Esophagus (tissue), 2 donors: ENCODE measurements at regions not wholly inside any gene's neighbourhood (a gene's known extent, or its start where the extent isn't known, plus 50 kb on each side); places are given as distances from the start of the nearest gene placed in this dataset.

Experiments
- H3K27ac ChIP-seq, 2 donors: one replicate each; pipeline ENCODE4 v1.5.1; 2013; ENCODE audit warnings: low read depth in 2 of 2, mild to moderate bottlenecking in 2 of 2, inconsistent platforms in 1 of 2, low read length in 1 of 2, moderate library complexity in 1 of 2
- H3K27me3 ChIP-seq, 2 donors: one replicate each; pipeline ENCODE4 v1.6.1; 2013; ENCODE audit warnings: low read length in 2 of 2, control low read depth in 1 of 2, mild to moderate bottlenecking in 1 of 2; ENCODE audit not compliant: insufficient read depth in 2 of 2, control insufficient read depth in 1 of 2
- H3K36me3 ChIP-seq, 2 donors: one replicate each; pipeline ENCODE4 v1.6.1; 2013; ENCODE audit warnings: low read length in 1 of 2; ENCODE audit not compliant: control insufficient read depth in 2 of 2, insufficient read depth in 2 of 2
- H3K4me1 ChIP-seq, 2 donors: one replicate each; pipeline ENCODE4 v1.6.1; 2013; ENCODE audit warnings: low read length in 1 of 2; ENCODE audit not compliant: control insufficient read depth in 2 of 2, insufficient read depth in 2 of 2
- H3K4me3 ChIP-seq, 2 donors: one replicate each; pipeline ENCODE4 v1.5.1; 2013; ENCODE audit warnings: low read length in 2 of 2, mild to moderate bottlenecking in 2 of 2, low read depth in 1 of 2, moderate library complexity in 1 of 2
- H3K9me3 ChIP-seq, 2 donors: one replicate each; pipeline ENCODE4 v1.6.1; 2013; ENCODE audit warnings: mild to moderate bottlenecking in 2 of 2, low read depth in 1 of 2, low read length in 1 of 2, moderate library complexity in 1 of 2; ENCODE audit not compliant: control insufficient read depth in 2 of 2, insufficient read depth in 1 of 2
- WGBS, 2 donors: extraction: QIAGEN DNeasy Blood & Tissue Kit; methylation state at CpG; one replicate each; pipeline ENCODE4 v1.1.7; 2013; 5-methylcytosine and 5-hydroxymethylcytosine counted together
- donor health status: healthy with polysubstance abuse.
- donor health status: Bipolar disorder and iron deficiency.

GRCh38 chr6:140758169-140758877, 1374.4 kb upstream of the GJE1 start:
- 47 to 54% methylated on average over 3 of the region's 3 CpGs for WGBS, 2 donors

GRCh38 chr6:140752234-140752633, 1377.8 kb upstream of the CITED2 start:
- Histone ChIP-seq H3K27ac (no peak overlapping the region), H3K9me3 (peaks cover 0 to 4% of the 10 kb centered on the region in 2 donors), H3K36me3 (no peaks in the 10 kb centered on the region), H3K27me3 (no peaks in the 10 kb centered on the region), H3K4me3 (no peak overlapping the region), H3K4me1 (no peaks in the 10 kb centered on the region)
- WGBS, 2 donors, result 74 to 84% methylated on average over 1 of the region's 1 CpG

More at GRCh38 chr6:140758169-140758877, 1374.4 kb upstream of the GJE1 start:
- Histone ChIP-seq H3K4me3 (no peak overlapping the region), H3K27ac (no peak overlapping the region), H3K36me3 (no peaks in the 10 kb centered on the region), H3K4me1 (no peaks in the 10 kb centered on the region), H3K9me3 (no peaks in the 10 kb centered on the region), H3K27me3 (no peaks in the 10 kb centered on the region)

GRCh38 chr6:140747114-140747513, 1372.7 kb upstream of the CITED2 start:
- no peaks in the 10 kb centered on the region for H3K27me3 ChIP-seq
- no peaks in the 10 kb centered on the region for H3K36me3 ChIP-seq
- H3K27ac ChIP-seq, result no peak overlapping the region
- no peak overlapping the region for H3K4me3 ChIP-seq
- WGBS, 2 donors, result 79 to 91% methylated on average over 2 of the region's 2 CpGs
- H3K4me1 ChIP-seq, result peaks cover 0 to 3% of the 10 kb centered on the region in 2 donors
- peaks cover 0 to 5% of the 10 kb centered on the region in 2 donors for H3K9me3 ChIP-seq

GRCh38 chr6:140744659-140745320, 1370.3 kb upstream of the CITED2 start:
- WGBS, 2 donors, result 65 to 73% methylated on average over 2 of the region's 2 CpGs
- Histone ChIP-seq H3K4me3 (no peak overlapping the region), H3K9me3 (peaks cover 0 to 5% of the 10 kb centered on the region in 2 donors), H3K27ac (no peak overlapping the region), H3K27me3 (no peaks in the 10 kb centered on the region), H3K4me1 (peaks cover 0 to 3% of the 10 kb centered on the region in 2 donors), H3K36me3 (no peaks in the 10 kb centered on the region)

GRCh38 chr6:140736231-140736630, 1361.8 kb upstream of the CITED2 start:
- H3K4me1 ChIP-seq, result no peaks in the 10 kb centered on the region
- no peaks in the 10 kb centered on the region for H3K27me3 ChIP-seq
- H3K4me3 ChIP-seq, result no peak overlapping the region
- no peak overlapping the region for H3K27ac ChIP-seq
- H3K36me3 ChIP-seq, result no peaks in the 10 kb centered on the region
- no peaks in the 10 kb centered on the region for H3K9me3 ChIP-seq

- Histone ChIP-seq H3K9me3 (no peaks in the 10 kb centered on the region), H3K36me3 (no peaks in the 10 kb centered on the region), H3K4me3 (no peak overlapping the region), H3K27me3 (no peaks in the 10 kb centered on the region), H3K27ac (no peak overlapping the region), H3K4me1 (no peaks in the 10 kb centered on the region)
- WGBS, 2 donors, result 53 to 66% methylated on average over 2 of the region's 2 CpGs
Measured at GRCh38 chr6:140732991-140733390, 1358.5 kb upstream of the CITED2 start.

GRCh38 chr6:140732155-140732554, 1357.7 kb upstream of the CITED2 start:
- Histone ChIP-seq H3K36me3 (no peaks in the 10 kb centered on the region), H3K27ac (no peak overlapping the region), H3K27me3 (no peaks in the 10 kb centered on the region), H3K4me1 (no peaks in the 10 kb centered on the region), H3K4me3 (no peak overlapping the region), H3K9me3 (no peaks in the 10 kb centered on the region)
- WGBS, 2 donors, result 79 to 84% methylated on average over 2 of the region's 2 CpGs

GRCh38 chr6:140731741-140732140, 1357.3 kb upstream of the CITED2 start:
- 75 to 84% methylated on average over 3 of the region's 3 CpGs for WGBS, 2 donors
- H3K4me3 ChIP-seq, result no peak overlapping the region
- H3K27ac ChIP-seq, result no peak overlapping the region
- H3K9me3 ChIP-seq, result no peaks in the 10 kb centered on the region
- H3K27me3 ChIP-seq, result no peaks in the 10 kb centered on the region
- no peaks in the 10 kb centered on the region for H3K4me1 ChIP-seq
- no peaks in the 10 kb centered on the region for H3K36me3 ChIP-seq

- Histone ChIP-seq H3K4me3 (no peak overlapping the region), H3K27me3 (no peaks in the 10 kb centered on the region), H3K4me1 (no peaks in the 10 kb centered on the region), H3K36me3 (no peaks in the 10 kb centered on the region), H3K9me3 (no peaks in the 10 kb centered on the region), H3K27ac (no peak overlapping the region)
Measured at GRCh38 chr6:140729521-140729920, 1355.1 kb upstream of the CITED2 start.

- no peak overlapping the region for H3K4me3 ChIP-seq
- H3K9me3 ChIP-seq, result no peaks in the 10 kb centered on the region
- H3K36me3 ChIP-seq, result no peaks in the 10 kb centered on the region
Measured at GRCh38 chr6:140718021-140718420, 1343.6 kb upstream of the CITED2 start.

More at GRCh38 chr6:140718021-140718420, 1343.6 kb upstream of the CITED2 start:
- H3K4me1 ChIP-seq, result no peaks in the 10 kb centered on the region
- H3K27ac ChIP-seq, result no peak overlapping the region
- H3K27me3 ChIP-seq, result no peaks in the 10 kb centered on the region
